NCI-H524 (cell line): ENCODE measurements at regions not wholly inside any gene's neighbourhood (a gene's known extent, or its start where the extent isn't known, plus 50 kb on each side); places are given as distances from the start of the nearest gene placed in this dataset.
"Not testable (repeated sequence)": the region's sequence is repeated elsewhere in the genome, so short reads cannot be mapped to it uniquely, and the experiment has no call there.

Experiments
- DNase-seq, 2 experiments: peaks; one replicate each; lab custom pipeline; 2025; lab: John Stamatoyannopoulos, UW

- DNase-seq = no peak
These were observed 68.4 kb downstream of the ANXA1 start for GRCh38 chr9:73219985-73220626.

DNA sequence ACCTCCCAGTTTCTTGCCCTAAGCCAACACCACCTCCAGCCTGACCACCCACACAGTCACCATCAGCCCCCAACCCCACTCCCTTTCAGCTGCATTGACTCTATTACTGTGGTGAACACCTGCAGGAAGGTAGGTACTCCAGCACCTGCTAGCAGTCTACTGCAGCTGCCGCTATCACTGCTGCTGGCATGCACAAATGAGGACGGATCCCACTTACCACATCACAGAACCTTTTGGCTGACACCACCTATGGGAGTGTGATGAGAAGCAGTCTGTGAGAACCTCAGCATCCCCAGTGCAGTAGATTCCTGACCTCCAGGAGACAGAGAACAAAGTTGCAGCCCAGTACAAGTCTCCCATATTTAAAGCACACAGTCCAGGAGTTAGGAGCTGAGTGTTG lies 71.9 kb downstream of the ANXA1 start:
- no peak for DNase-seq

- no peak for DNase-seq
These were observed 77.9 kb downstream of the ANXA1 start for GRCh38 chr9:73229543-73229942.

DNA sequence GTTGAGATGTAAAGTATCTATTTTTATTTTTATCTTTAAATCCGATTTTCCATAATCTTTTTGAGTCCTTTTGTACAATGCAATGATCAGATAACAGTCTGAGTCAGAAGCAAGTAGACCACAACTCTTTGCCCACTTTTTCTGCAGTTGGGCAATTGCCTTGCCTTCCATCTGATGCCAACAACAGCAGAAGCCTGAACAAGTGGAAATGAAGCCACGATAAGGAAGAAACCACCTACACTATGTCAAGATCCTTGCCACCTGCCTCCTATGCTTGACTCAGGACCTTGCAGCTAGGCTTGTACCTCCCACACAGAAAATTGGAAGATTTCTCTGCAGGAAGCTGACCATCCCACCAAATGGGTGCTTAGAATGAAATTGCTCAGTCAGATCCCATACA lies 78.6 kb downstream of the ANXA1 start:
- no peak for DNase-seq

- DNase-seq = no peak
These were observed 79.5 kb downstream of the ANXA1 start for GRCh38 chr9:73231203-73231602.

GRCh38 chr9:73233359-73234007 lies 81.8 kb downstream of the ANXA1 start:
- DNase-seq = no peak

DNA sequence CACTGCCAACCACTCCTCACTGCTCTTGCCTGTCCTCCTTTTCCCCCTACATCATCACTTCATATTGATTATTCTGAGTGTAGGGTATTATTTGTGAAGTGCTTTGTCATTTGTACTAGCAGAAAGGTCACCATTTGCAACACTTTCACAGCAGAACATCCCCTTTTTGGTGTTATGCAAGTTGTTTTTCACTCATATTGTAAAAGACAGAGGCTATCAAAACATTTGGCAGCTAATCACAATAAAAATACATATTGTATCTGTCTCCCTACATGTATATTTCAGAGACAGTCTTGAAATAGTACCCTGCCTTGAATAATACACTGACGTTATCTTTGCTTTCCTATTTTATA lies 82.3 kb downstream of the ANXA1 start:
- no peak for DNase-seq

GRCh38 chr9:73237140-73237539 lies 85.5 kb downstream of the ANXA1 start:
- no peak for DNase-seq

- DNase-seq = no peak
These were observed 88.1 kb downstream of the ANXA1 start for GRCh38 chr9:73239570-73240265.

- DNase-seq = no peak
These were observed 91.4 kb downstream of the ANXA1 start for GRCh38 chr9:73243078-73243477.

DNA sequence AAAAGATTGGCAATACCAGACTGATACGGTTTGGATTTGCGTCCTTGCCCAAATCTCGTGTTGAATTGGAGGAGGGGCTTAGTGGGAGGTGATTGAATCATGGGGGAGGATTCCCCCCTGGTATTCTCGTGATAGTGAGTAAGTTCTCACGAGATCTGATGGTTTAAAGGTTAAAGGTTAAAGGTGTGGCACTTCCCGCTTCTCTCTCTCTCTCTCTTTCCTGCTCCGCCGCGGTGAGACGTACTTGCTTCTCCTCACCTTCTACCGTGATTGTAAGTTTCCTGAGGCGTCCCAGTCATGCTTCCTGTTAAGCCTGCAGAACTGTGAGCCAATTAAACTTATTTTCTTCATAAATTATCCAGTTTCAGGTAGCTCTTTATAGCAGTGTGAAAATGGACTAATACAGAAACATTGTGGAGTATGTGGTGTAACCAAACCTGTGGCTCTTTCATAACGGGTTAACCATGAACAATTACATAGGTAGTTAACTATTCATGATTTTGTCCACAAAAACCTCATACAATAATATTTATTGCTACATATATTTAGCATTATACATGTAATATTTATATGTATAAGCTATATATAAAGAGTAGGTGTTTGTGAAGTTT lies 107.5 kb downstream of the ANXA1 start:
- no peak for DNase-seq

DNA sequence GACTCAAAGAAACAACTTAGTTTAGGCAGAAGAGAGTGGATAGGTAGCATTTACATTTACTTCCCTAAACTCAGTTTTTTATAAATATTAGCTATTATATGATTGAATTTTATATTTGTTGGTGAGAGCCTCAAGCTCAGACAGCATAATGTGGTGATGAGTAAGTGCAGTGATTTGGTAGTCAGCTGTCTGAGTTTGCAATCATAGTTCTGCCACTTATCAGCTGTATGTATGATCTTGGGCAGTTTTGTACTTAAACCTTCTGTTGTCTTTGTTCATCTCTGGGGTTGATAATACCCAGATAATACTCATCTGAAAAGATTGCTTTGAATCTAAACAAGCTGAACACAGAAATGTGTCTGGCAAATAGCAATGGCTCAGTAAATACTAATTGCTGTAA lies 108.8 kb downstream of the ANXA1 start:
- DNase-seq = no peak

GRCh38 chr9:73264631-73265030 lies 113.0 kb downstream of the ANXA1 start:
- no peak for DNase-seq

DNA sequence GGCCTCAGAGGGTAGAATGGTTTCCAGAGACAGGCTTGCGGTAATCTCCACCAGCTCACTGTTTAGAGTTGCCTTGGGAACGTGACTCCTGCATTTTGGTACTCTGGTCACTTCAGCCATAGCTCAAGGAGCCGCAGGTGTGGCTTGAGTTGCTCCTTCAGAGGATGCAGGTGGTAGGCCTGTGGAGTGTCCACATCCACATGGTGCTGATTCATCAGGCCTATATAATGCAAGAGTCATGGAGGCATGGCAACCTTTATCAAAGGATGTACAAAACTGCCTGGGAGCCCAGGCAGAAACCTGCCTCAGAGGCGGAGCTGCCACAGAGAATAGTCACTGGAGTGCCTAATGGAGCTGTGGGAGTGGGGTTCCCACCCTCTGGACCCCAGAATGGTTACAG lies 114.2 kb downstream of the ANXA1 start:
- no peak for DNase-seq

- peak in 1 of 2 experiments; percentile 5 for DNase-seq
These were observed 117.9 kb downstream of the ANXA1 start for GRCh38 chr9:73269430-73270101.

DNA sequence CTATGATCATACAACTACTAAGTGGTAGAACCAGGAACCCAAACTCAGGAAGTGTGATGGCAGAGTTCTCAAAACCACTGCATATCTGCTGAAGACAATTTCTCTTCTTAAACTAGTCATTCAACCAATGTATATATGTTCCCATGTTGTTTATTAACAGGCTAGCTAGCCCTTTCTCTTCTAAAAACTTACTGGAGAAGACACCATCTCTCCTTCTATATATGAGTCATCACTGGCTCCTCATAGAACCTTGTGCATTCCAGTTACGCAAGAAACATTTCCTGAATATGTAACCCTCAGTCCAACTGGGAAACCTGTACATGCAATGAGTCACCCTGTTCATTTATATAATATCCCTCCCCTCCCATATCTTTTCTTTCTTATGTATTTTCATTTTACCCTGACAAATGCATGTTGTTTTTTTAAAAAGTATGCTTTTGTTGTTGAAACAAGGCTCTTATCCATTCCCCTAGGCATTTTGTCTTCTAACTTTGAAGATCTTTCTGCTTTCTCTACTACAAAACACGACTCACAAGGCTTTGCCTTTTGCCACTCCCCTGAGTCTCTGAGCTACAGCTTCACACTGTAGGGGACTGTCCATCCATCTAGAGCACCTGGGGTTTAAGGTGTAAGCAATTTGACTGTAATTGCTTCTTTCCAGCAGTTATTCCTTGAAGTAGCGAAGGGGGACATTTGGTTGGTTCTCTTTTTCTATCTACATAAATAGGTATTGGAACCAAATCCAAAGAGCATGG lies 119.5 kb downstream of the ANXA1 start:
- DNase-seq = no peak

DNA sequence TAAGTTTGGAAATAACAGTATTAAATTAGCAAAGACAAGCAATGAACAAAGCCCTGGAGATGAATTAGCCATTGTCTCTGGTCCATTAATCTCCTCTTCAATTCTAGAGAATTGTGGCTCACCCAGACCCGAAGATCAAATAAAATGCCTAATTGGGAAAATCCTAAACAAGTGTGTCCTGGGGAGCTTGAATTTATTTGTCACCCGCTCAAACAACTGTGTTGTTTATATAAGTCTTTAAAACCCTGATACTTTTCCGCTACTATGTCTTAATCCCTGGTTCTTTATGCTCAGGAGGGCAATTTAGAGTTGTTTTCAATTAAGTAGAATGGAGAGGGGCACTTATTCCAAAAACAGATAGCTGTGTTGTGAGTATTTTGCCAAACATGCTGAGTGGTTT lies 128.4 kb downstream of the ANXA1 start:
- peak in 1 of 2 experiments; percentile 1 for DNase-seq

GRCh38 chr9:73284377-73284776 lies 132.7 kb downstream of the ANXA1 start:
- no peak for DNase-seq

- no peak for DNase-seq
These were observed 142.7 kb downstream of the ANXA1 start for GRCh38 chr9:73294336-73294735.

- DNase-seq = peak in 1 of 2 experiments; percentile 0
These were observed 174.3 kb downstream of the ANXA1 start for GRCh38 chr9:73325983-73326382.

GRCh38 chr9:73327149-73327548 lies 175.5 kb downstream of the ANXA1 start:
- no peak for DNase-seq

- not testable (repeated sequence) for DNase-seq
These were observed 185.5 kb downstream of the ANXA1 start for GRCh38 chr9:73337182-73337581.
